ENCODE measurements at regions not wholly inside any gene's neighbourhood (a gene's known extent, or its start where the extent isn't known, plus 50 kb on each side); places are given as distances from the start of the nearest gene placed in this dataset.

GRCh38 chr2:11058129-11058528 is 97.1 kb upstream of the SLC66A3 start:
- no peak overlapping the region for H3K4me2 ChIP-seq
- H3K9me3 Mint-ChIP-seq: peaks cover 17% of the 10 kb centered on the region
- no peaks in the 10 kb centered on the region for H3K36me3 Mint-ChIP-seq
- H3K79me2 ChIP-seq (ENCODE audit: low read depth): no peaks in the 10 kb centered on the region
- no peak overlapping the region for H3K4me3 Mint-ChIP-seq
- TF ChIP-seq, protein P1, sequence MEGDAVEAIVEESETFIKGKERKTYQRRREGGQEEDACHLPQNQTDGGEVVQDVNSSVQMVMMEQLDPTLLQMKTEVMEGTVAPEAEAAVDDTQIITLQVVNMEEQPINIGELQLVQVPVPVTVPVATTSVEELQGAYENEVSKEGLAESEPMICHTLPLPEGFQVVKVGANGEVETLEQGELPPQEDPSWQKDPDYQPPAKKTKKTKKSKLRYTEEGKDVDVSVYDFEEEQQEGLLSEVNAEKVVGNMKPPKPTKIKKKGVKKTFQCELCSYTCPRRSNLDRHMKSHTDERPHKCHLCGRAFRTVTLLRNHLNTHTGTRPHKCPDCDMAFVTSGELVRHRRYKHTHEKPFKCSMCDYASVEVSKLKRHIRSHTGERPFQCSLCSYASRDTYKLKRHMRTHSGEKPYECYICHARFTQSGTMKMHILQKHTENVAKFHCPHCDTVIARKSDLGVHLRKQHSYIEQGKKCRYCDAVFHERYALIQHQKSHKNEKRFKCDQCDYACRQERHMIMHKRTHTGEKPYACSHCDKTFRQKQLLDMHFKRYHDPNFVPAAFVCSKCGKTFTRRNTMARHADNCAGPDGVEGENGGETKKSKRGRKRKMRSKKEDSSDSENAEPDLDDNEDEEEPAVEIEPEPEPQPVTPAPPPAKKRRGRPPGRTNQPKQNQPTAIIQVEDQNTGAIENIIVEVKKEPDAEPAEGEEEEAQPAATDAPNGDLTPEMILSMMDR (IDR thresholded peaks at IDR 0.05): no peak
- no peak for TF ChIP-seq EZH2phosphoT487 (IDR thresholded peaks at IDR 0.05)
- TF ChIP-seq EZH2 (IDR thresholded peaks at IDR 0.05): no peak
- peaks cover 3% of the 10 kb centered on the region for H3K4me1 Mint-ChIP-seq
- peaks cover 9% of the 10 kb centered on the region for H3K9me3 ChIP-seq (ENCODE audit: low read depth)
- H3K27ac ChIP-seq: no peak overlapping the region
- H3K4me3 ChIP-seq: no peak overlapping the region
- no peaks in the 10 kb centered on the region for H3F3A ChIP-seq (ENCODE audit: low read depth)
- no peak overlapping the region for H3K27ac Mint-ChIP-seq
- peaks cover 6% of the 10 kb centered on the region for H3K27me3 Mint-ChIP-seq (ENCODE audit: insufficient read depth, low read depth)
- H3K9ac ChIP-seq: no peak overlapping the region
- no peaks in the 10 kb centered on the region for H3K36me3 ChIP-seq
- DNase-seq (ENCODE audit: low spot score): no peak
- no peaks in the 10 kb centered on the region for H4K20me1 ChIP-seq (ENCODE audit: low read depth)
- no peaks in the 10 kb centered on the region for H3K4me1 ChIP-seq
- no peaks in the 10 kb centered on the region for H3K27me3 ChIP-seq
- no peak overlapping the region for H2AFZ ChIP-seq (replicated peaks)

- Histone ChIP-seq H4K20me1 (ENCODE audit: low read depth) (no peaks in the 10 kb centered on the region), H3F3A (ENCODE audit: low read depth) (no peaks in the 10 kb centered on the region), H3K79me2 (ENCODE audit: low read depth) (no peaks in the 10 kb centered on the region), H2AFZ (replicated peaks) (no peak overlapping the region), H3K36me3 (no peaks in the 10 kb centered on the region), H3K9me3 (ENCODE audit: low read depth) (peaks cover 9% of the 10 kb centered on the region), H3K27ac (no peak overlapping the region), H3K4me3 (no peak overlapping the region), H3K4me2 (no peak overlapping the region), H3K27me3 (no peaks in the 10 kb centered on the region), H3K4me1 (no peaks in the 10 kb centered on the region), H3K9ac (no peak overlapping the region)
- Mint-ChIP-seq H3K27me3 (ENCODE audit: insufficient read depth, low read depth) (peaks cover 5% of the 10 kb centered on the region), H3K36me3 (no peaks in the 10 kb centered on the region), H3K4me3 (no peak overlapping the region), H3K27ac (no peak overlapping the region), H3K9me3 (peaks cover 20% of the 10 kb centered on the region), H3K4me1 (no peaks in the 10 kb centered on the region)
- DNase-seq (ENCODE audit: low spot score): no peak
- TF ChIP-seq EZH2phosphoT487 (IDR thresholded peaks at IDR 0.05) (no peak), EZH2 (IDR thresholded peaks at IDR 0.05) (no peak)
- TF ChIP-seq, protein P1 (IDR thresholded peaks at IDR 0.05): no peak
Measured at GRCh38 chr2:11060376-11061169, 94.7 kb upstream of the SLC66A3 start.

DNA sequence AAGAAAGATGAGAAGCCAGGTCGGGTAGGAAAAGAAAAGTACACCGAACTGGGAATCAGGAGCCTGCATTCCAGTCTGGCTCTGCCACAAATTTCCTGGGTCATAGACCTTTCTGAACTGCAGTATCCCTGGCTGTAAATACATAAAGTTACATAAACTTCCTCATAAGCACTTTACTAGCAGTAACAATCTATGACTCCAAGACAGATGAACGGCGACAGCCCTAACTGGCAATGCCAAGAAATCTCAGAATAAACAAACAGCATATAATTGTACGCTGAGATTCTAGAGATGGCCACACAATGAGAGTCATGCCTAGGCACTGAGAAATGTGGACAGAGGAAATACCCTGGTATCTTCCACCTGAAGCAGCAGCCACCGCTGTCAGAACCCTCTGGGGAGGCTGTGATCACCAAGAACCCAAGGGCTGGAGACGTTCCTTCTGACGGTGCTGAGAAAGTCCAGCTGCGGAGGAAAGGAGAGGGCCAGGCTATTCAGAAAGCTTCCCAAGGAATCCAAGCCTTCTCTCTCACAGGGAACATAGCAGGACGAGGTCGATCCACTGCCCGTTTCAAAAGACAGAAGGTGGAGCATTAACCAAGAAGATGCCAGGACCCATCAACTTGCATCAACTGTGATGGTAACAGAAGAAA is 89.3 kb upstream of the SLC66A3 start:
- no peaks in the 10 kb centered on the region for H3K79me2 ChIP-seq (ENCODE audit: low read depth)
- no peak overlapping the region for H3K4me2 ChIP-seq
- no peaks in the 10 kb centered on the region for H4K20me1 ChIP-seq (ENCODE audit: low read depth)
- H3K4me1 ChIP-seq: no peaks in the 10 kb centered on the region
- TF ChIP-seq, protein P1 (IDR thresholded peaks at IDR 0.05): no peak
- TF ChIP-seq EZH2phosphoT487 (IDR thresholded peaks at IDR 0.05) (no peak), EZH2 (IDR thresholded peaks at IDR 0.05) (no peak)
- no peak overlapping the region for H3K27ac ChIP-seq
- no peak overlapping the region for H3K9ac ChIP-seq
- Mint-ChIP-seq H3K9me3 (peaks cover 12% of the 10 kb centered on the region), H3K27ac (no peak overlapping the region), H3K4me1 (peaks cover 3% of the 10 kb centered on the region), H3K4me3 (no peak overlapping the region), H3K27me3 (ENCODE audit: insufficient read depth, low read depth) (peaks cover 8% of the 10 kb centered on the region), H3K36me3 (no peaks in the 10 kb centered on the region)
- DNase-seq (ENCODE audit: low spot score): no peak
- no peaks in the 10 kb centered on the region for H3F3A ChIP-seq (ENCODE audit: low read depth)
- no peak overlapping the region for H2AFZ ChIP-seq (replicated peaks)
- no peaks in the 10 kb centered on the region for H3K36me3 ChIP-seq
- H3K4me3 ChIP-seq: no peak overlapping the region
- H3K9me3 ChIP-seq (ENCODE audit: low read depth): peaks cover 9% of the 10 kb centered on the region
- H3K27me3 ChIP-seq: no peaks in the 10 kb centered on the region

Data from neural progenitor cell (in vitro differentiated cells).